NCI-H128 (cell line): ENCODE measurements at regions not wholly inside any gene's neighbourhood (a gene's known extent, or its start where the extent isn't known, plus 50 kb on each side); places are given as distances from the start of the nearest gene placed in this dataset.

ENCODE experiments used
- DNase-seq: peaks from one replicate; lab custom pipeline; 2025; ENCODE audit not compliant: unreplicated experiment; lab: John Stamatoyannopoulos, UW

DNA sequence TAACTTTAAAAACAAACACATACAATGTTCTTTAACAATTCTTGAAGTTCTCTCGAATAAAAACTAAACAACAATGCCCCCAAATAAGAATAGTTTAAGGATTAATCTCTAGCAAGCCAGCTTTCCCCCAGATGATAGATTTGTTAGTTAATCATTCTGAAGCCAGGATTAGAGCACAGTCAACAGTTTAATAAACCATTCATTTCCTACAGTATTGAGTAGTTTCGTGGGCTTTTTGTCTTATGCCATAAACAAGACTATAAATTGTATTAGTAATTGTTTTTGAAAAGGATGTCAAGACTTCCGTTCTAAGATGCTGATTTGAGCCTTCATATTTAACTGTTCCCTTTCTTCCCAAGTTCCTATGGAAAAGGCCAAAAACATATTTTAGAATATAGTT, 136.6 kb downstream of the PIK3R1 start:
- no peak for DNase-seq

DNA sequence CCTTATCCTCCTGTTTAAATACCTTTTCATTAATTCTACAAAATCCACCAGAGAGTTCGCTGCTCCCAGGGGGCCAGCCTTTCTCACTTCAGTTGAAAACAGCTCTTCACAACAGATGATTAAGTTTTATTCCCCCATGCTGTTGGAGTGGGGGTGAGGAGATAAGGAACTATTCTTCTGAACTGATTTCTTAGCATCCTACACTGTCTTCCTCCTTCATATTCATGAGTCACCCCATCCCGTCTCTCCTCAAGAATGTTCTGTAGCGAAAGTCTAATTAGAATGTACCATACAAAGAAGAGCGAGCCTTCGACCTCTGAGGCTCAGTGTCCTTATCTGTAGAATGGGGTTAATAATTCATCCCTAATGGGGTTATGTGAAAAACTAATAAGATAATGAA, 138.0 kb downstream of the PIK3R1 start:
- DNase-seq, result no peak

DNA sequence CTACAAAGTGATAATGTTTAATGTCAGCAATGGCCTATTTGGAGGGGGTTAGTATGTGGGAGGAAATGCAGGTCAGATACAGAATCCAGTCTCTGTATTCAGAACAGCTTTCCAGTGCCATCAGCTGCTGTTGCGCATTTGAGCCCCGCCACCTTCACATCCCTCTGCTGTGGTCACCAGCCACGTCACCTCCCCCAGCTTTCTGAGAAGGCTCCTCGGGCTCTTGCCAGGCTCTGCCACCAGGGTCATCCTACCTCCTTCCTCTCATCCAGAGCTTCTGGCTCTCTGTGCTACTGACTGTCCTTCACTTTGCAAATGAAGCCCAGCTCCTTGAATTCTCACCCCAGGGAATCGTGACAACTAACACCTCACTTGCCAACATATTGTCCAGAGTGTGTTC, 138.8 kb downstream of the PIK3R1 start:
- no peak for DNase-seq

DNA sequence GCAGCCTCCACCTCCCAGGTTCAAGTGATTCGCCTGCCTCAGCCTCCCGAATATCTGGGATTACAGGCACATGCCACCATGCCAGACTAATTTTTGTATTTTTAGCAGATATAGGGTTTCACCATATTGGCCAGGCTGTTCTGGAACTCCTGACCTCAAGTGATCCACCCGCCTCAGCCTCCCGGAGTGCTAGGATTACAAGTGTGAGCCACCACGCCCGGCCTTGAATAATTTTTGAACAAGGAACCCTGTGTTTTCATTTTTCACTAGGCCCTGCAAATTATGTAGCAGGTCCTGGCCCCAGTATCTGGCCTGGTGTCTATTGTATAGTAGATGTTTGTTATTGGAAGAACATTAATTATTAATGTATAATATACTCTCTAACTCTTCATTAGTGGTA, 140.7 kb downstream of the PIK3R1 start:
- DNase-seq, result no peak

DNA sequence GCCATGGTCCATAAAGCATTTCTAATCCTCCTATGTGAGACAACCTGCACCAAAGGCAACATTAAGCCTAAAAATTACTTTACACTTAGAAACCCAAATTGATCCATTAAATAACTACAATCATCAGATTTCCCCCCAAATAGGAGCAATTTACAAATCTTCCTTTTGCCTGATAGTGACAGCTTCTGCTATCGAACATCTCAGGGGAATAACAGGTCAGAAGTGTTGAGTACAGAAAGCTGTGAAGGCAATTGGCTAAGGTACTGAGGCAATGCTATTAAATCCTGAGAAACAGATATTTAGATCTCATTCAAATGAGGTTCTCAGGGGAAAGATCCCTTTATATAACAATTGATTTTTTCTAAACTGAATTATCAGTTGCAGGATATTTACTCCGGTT, 141.1 kb downstream of the PIK3R1 start:
- no peak for DNase-seq

DNA sequence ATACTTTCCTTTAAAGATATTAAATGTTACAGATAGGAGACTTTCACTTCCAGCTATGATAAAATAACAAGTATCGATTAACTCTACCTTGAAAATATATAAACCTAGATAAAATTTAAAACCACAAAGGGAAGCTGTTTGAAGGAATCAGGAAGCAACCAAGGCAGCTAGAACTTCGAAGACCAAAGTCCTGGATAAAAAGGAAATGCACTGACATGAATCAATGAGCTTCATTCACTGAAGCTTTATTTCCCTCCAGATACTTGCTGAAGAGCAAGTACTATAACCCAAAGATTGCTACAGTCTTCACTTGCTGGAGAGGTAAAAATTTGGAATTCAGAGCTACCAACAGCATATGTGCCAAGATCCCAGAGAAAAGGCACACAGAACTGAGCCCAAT, 144.1 kb downstream of the PIK3R1 start:
- DNase-seq, result no peak

DNA sequence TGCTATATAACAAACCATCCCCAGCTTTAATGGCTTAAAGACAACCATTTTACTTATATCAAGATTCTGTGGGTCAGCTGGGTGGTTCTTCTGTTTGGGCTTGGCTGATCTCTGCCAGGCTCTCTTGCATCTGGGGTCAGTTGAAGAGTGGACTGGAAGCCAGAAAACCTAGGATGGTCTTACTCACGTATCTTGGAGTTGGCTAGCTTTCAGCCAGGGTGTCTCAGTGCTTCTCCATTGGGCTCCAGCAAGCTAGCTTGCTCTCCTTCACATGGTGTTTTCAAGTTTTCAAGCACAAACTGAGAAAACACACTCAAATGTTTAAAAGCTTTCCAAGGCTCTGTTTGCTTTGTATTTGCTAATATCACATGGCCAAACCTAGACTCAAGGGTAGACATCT, 146.8 kb downstream of the PIK3R1 start:
- DNase-seq, result no peak

DNA sequence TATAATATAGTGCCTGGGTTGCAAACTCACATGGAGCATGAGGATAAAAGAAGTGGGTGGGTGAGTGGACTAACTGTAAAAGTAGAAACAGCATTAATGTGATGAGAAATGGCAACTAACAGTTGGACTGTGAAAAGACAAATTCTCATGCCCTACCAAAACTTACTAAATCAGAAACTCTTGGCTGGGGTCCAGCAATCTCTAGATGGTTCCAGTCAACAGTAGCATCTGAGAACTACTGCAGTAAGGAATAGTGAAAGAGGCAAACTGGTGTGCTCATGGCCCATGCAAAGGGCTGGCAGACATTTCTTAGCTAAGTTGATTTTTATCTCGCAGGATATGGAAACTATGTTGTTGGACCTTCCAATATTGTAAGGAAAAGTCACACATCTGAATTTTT, 150.3 kb downstream of the PIK3R1 start:
- no peak for DNase-seq

DNA sequence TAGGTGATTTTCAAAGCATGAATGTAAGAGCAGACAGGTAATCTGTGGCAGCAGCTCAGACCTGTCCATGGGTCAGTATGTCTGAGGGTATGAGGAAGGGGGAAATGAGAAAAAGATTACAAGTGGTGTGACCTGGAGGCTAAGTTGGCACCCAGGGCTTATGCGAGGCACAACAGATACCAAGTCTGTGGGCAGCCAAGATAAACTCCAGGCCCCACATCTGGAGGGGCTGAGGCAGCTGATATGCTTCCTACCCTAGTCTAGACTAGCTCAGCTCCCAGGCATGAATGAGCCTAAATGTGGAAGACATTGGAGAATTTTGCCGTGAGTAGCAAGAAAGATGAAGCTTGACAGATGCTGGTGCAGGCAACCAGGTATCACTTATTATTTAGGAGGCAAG, 151.7 kb downstream of the PIK3R1 start:
- DNase-seq, result no peak

DNA sequence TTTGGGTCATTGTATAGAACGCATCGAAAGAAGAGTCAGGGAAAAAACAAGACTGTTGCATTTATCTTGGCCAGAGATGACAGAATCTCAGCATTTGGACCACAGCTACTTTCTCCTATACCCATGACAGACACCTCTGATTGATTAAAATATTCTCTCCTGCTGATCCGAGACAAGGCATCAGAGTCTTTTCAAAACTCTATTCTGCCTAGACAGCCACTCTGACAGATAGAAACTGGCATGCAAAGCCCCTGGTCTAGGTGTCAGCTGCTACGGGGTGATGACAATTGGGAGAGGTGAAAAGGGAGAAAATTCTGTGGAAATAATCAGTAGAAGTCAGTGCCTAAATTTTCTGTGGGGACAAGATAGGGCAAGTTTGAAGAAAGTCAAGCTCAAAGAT, 152.2 kb downstream of the PIK3R1 start:
- no peak for DNase-seq

DNA sequence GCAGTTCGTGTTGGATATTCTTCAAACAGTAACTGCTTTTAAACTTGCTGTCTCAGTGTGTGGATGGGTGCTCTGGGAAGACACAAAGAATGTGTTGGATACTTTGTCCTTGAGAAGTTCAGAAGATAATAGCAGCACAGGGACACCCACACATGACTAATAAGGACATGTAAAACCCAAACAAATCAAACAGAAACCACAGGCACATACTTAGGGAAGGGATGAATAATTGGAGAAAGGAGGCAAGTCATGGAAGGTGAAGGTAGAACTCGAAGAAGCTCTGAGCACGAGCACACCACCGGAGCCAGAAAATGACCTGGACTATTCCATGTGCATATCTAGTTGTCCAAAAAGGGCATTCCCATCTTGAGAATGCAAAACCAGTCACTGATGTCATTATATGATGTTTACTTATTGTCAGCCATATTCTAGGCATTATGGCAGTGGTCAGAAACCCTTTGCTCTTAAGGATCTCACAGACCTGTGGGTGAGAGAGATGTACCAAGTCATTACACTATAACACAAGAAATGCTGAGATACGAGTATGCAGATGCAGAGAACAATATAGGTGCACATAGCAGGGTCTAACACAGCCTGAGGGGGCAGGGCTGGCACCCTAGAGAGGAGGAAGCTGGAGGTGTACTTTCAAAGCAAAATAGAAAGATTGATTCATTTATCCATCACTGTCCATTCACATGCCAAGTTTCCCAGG, 152.9 kb downstream of the PIK3R1 start:
- DNase-seq, result no peak

DNA sequence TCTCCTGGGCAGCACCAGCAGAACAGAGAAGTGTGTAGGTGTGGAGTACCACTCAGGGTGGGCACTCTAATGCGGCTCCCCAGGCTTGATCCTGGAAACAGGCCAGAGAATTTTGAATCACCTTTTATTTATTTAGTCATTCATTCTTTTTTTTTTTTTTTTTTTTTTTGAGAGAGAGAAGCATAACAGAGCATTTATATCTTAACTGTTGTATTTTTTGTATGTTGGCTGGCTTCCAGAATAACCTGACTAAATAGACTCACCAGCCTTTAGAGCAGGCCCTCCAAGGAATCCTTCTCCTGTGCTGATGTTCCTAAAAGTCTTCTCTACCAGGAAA, 153.4 kb downstream of the PIK3R1 start:
- DNase-seq, result peak; percentile 41

DNA sequence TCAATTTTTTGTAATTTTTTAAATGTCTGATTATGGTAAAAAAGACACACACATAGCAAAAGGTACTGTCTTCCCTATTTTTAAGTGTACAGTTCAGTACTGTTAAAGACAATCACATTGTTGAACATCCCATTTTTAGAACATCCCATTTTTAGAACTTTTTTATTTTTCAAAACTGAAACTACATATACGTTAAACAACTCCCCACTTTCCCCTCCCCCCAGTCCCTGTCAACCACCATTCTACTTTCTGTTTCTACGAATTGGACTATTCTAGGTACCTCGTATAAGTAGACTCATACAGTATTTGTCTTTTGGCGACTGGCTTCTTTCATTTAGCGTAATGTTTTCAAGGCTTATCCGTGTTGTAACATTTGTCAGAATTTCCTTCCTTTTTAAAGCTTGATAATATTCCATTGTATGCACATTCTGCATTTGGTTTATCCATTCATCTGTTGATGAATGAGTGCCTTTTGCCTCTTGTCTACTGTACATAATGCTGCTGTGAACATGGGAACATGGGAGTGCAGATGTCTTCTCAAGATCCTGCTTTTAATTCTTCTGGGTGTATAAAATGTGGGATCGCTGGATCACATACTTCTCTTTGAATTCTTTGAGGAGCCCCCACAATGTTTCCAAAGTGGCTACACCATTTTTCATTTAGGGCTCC, 154.0 kb downstream of the PIK3R1 start:
- no peak for DNase-seq

DNA sequence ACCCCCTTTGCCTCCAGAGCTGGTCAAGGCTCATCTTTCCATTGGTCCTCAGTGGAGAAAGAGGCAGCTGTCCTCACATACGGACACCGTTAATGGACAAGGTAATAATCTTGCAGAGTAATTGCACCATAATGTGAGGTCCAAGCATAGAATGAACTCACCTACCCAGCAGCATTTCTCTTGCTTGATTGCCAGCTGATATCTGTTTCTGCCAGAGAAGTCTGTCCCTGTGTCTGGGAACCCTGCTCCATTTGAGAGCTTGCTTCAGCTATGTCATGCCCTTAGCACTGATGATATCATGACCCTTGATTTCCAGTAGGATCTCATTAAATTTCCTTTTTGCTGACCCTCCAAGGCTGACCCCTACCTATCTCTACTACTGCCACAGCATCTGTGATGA, 154.6 kb downstream of the PIK3R1 start:
- DNase-seq, result no peak

DNA sequence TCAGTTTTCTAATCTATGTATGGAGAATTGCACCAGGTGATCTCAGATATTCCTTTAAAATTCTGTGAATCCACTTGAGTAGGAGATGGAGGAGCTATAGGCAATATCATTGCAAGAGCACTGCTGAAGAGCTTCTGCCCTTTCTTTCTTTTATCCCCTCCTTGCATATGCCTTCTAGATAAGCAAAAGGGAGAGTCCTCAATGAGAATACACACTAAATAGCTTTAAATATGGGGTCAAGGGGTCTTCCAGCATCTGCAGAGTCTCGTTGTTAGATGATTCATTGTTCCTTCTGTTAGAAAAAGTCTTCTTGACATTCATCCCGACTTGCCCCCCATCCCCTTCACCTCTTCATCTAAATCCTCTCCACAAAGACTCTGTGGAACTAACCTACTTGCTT, 156.1 kb downstream of the PIK3R1 start:
- no peak for DNase-seq

DNA sequence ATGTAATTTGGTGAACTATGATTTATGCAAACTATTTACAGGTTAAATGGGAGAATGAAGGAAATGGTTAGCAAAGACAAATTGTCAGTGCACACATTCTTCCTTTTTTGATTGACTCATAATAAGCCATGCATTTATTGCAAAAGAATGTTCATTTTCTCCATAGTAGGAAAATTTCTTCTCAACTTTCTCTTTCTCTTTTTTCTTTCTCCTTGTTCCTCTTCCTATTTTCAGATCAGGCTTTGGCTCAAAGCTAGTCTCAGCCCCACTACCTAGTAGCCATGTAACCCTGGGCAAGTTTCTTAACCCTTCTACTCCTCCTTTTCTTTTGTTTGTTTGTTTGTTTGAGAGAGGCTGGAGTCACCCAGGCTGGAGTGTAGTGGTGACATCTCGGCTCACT, 156.6 kb downstream of the PIK3R1 start:
- no peak for DNase-seq

DNA sequence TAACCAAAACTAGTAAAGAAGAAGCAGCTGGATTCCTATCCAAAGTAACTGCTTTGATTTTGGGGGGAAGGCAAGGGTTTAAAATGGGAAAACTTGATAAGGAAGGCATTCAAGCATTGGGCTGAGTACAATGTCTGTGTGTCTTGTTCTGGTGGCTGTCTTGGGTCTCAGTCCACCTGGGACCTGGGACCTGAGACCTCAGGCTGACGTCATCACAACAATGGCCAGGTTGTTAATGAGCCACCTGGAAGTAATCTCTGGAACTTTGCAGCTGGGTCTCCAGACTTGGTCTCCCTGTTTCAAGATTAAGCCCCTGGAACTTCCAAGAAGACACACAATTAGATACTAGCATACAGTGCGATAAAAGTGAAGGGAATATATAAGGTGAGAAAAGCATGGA, 157.5 kb downstream of the PIK3R1 start:
- no peak for DNase-seq

DNA sequence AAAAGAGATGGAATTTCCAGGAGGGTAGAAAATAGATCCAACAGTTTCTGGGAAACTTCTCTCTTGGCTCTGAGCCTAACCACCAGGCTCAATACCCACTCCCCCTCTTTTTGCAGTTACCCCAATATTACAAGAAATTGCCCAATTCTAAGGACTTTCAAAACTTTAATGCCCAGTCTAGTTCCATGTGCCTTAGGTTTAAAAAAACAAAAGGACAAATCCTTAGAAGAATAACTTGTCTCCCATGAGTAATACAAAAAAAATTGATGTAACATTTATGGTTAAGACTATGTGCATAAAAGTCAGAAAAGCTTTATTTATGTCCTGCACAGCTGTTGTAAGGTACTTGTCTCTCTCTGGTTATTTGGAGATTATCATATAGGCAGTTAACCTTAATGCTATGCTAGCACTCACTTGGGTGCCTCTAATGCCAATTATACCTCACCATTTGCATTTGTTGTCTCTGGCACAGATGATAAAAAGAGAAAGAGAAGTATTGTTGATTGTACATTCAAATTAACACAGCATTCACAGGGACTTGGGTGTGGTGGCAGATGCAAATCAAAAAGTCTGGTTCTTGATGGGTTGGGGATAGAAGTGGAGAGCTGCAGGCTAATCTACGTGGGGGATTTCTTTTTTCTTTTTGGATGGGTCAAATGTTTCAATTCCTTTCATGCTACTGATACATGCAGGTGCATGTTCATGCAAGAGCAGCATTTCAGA, 159.4 kb downstream of the PIK3R1 start:
- DNase-seq, result no peak

DNA sequence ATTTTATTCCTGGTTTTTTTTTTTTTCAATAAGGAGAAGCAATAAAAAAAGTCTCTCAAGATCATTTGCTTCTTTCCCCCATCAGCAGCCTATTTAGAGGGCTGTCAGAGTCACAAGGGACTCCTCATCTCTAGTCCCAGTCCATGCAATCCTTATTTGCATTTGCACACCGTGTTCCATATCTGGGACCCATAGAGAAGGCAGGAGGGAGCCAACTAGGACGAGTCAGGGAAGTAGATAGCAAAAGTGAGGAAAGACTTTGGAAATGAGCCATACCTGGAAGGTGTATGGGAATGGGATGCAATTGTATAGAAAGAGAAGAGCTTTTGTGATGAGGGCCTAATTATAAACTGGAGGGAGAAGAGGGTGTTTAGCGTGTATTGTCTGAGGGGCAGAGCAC, 160.0 kb downstream of the PIK3R1 start:
- no peak for DNase-seq

DNA sequence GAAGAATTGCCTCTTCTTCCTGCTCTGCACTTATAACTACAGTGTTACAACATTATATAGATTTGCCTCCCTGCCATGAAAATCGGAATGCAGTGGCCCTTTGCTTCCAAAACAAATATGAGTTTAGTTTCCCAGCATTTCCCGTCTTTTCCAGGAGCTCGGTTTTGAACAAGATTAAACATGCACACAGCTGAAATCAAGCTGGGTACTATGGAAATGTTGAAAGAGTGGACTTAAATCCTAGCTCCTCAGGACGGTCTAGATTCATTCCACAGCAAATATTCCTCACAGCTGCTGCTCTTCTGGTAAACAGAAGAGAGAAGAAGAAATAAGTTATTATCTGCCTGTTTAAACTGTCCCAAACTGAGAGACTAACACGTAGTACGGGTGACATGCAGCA, 161.4 kb downstream of the PIK3R1 start:
- no peak for DNase-seq

DNA sequence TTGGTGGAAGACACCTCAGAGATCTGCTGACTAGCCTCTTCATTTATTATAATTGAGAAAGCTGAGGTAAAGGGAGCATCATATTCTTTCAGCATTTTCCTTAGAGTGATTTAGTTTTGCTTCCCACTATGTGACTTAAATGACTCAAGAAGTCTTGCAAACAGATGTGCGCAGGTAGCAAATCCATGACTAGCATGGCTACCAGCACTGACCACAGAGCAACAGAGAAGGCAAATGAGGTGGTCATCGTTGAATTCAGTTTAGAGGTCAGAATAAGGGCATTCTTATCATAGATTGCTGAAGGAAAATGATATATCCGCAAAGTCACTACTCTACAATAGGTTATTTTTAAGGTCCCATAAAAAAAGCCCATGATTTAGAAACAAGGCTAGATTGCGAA, 162.2 kb downstream of the PIK3R1 start:
- DNase-seq, result no peak

DNA sequence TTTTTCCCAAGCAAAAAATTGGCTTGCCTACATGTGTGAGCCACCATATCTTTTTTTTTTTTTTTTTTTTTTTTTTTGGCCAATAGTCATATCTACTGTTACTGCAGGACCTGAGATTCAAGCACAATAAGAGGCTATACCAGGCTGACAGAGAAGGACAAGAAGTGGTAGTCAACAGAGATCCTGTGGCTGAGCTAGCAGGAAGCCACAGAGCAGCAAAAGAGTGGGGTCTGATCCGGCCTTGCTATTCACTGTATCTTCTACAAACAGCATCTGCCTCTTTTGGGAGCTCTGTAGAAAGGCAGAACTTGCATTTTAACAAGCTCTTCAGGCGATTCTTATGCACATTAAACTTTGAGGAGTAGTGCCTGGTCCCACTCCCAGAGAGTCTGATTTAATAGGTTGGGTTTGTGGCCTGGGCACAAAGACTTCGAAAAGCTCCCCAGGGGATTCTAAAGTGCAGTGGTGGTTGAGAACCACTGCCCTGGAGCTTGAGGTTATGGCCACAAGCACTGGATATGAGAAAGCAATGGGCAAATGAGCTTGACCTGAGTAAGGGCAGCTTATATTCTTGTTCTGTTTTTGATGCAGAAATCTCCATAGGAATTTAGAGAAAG, 162.8 kb downstream of the PIK3R1 start:
- no peak for DNase-seq
